ENCODE measurements at regions not wholly inside any gene's neighbourhood (a gene's known extent, or its start where the extent isn't known, plus 50 kb on each side); places are given as distances from the start of the nearest gene placed in this dataset.
A peak's percentile ranks its signal among the peaks of the same experiment; 100 is the strongest.

DNA sequence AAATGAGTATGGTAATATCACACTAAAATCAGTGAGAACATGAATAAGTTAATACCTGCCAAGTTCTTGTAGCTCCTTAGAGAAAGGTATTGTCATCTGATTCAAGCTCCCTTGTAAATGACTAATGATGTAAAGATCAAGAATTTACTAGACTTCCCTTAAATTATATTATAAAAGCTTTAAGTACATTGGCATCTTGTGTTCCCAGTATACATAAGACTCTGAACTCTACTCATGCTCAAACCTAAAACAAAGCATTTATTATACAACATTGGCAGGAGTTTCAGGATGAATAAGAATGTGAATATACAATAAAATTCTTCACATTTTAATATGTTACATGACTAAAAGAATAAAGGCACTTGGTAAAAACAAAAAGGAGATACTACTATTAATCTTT, 126.8 kb upstream of the UNC5C start:
- Histone ChIP-seq H3K36me3 (ENCODE audit: control insufficient read depth, insufficient read depth, low read length) (no peaks in the 10 kb centered on the region), H3K27me3 (ENCODE audit: control insufficient read depth, insufficient read depth, low read length) (no peaks in the 10 kb centered on the region), H3K9me3 (replicated peaks; ENCODE audit: control insufficient read depth, low read depth, low read length) (no peaks in the 10 kb centered on the region), H3K4me1 (ENCODE audit: control insufficient read depth, insufficient read depth, low read length) (no peaks in the 10 kb centered on the region), H3K4me3 (ENCODE audit: low read length) (no peak overlapping the region), H3K27ac (ENCODE audit: low read length) (no peak overlapping the region)
- no peak for DNase-seq

DNA sequence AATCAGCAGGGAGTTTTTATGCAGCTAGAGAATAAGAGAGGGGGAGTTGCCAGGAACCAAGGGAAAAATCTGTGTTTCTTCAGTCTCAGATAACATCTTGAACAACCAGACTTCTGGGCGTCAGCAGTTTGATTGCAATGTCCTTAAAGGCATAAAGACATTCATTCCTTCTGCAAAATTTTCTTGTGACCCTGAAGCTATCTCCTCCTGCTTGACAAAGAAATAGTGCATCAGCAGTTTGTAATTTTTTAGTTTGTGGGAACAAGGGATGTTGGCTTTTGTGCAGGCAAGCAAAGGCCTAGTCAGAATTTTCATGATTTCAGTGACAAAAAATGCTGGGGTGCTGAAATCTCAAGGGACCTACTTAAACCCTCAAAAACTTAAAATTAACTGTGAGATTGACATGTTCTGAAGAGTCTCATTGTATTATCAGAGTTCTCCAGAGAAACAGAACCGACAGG, 125.8 kb upstream of the UNC5C start:
- H3K27ac ChIP-seq (ENCODE audit: low read length), result no peak overlapping the region
- H3K4me3 ChIP-seq (ENCODE audit: low read length), result no peak overlapping the region
- no peaks in the 10 kb centered on the region for H3K4me1 ChIP-seq (ENCODE audit: control insufficient read depth, insufficient read depth, low read length)
- DNase-seq, result no peak
- no peaks in the 10 kb centered on the region for H3K9me3 ChIP-seq (replicated peaks; ENCODE audit: control insufficient read depth, low read depth, low read length)
- no peaks in the 10 kb centered on the region for H3K27me3 ChIP-seq (ENCODE audit: control insufficient read depth, insufficient read depth, low read length)
- H3K36me3 ChIP-seq (ENCODE audit: control insufficient read depth, insufficient read depth, low read length), result no peaks in the 10 kb centered on the region
- WGBS (ENCODE audit: insufficient coverage), result no CpG with 5 or more reads among the region's 2 CpGs

DNA sequence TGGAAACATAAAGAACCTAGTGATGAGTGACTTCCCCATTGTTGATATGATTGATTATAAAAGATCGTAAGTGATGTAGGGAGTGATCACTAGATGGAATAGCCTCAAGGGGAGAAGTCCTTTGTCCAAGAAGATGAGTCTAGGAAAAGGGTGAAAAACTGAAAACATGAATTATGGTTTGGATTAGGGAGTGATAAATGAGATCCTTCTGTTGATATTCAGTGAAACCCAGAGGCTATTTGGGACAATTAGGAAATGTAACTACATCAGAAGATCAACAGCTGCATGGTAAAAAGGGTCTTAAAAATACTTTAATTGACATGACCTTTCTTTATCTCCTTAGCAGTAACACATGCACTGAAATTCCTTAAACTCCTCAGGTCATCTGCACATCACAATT, 124.0 kb upstream of the UNC5C start:
- no peak for DNase-seq
- 50% methylated on average over 1 of the region's 1 CpG for WGBS (ENCODE audit: insufficient coverage)
- Histone ChIP-seq H3K36me3 (ENCODE audit: control insufficient read depth, insufficient read depth, low read length) (no peaks in the 10 kb centered on the region), H3K4me3 (ENCODE audit: low read length) (no peak overlapping the region), H3K4me1 (ENCODE audit: control insufficient read depth, insufficient read depth, low read length) (no peaks in the 10 kb centered on the region), H3K27ac (ENCODE audit: low read length) (no peak overlapping the region), H3K27me3 (ENCODE audit: control insufficient read depth, insufficient read depth, low read length) (no peaks in the 10 kb centered on the region), H3K9me3 (replicated peaks; ENCODE audit: control insufficient read depth, low read depth, low read length) (no peaks in the 10 kb centered on the region)

DNA sequence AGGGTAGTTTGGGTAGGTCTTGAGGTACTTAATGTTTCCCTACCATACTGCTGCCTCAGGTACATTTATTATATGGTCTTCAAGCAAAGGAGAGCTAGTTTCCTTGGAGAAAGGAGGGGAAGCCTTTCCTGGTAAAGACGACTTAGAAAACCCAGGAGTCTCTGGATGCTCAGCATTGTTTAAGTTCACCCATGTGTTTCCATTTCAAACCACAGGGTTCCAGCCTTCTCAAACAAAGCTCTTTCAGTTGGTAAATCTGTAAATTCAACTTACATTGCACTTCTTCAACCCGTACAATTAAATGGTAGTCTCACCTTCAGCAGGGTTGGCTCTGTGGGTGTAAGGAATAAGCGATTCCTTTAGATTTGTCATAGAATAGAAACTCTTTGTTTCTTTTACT, 111.9 kb upstream of the UNC5C start:
- H3K9me3 ChIP-seq (replicated peaks; ENCODE audit: control insufficient read depth, low read depth, low read length), result no peaks in the 10 kb centered on the region
- WGBS (ENCODE audit: insufficient coverage), result no CpG with 5 or more reads among the region's 3 CpGs
- H3K36me3 ChIP-seq (ENCODE audit: control insufficient read depth, insufficient read depth, low read length), result no peaks in the 10 kb centered on the region
- H3K27ac ChIP-seq (ENCODE audit: low read length), result no peak overlapping the region
- no peaks in the 10 kb centered on the region for H3K4me1 ChIP-seq (ENCODE audit: control insufficient read depth, insufficient read depth, low read length)
- no peaks in the 10 kb centered on the region for H3K27me3 ChIP-seq (ENCODE audit: control insufficient read depth, insufficient read depth, low read length)
- no peak for DNase-seq
- H3K4me3 ChIP-seq (ENCODE audit: low read length), result no peak overlapping the region

DNA sequence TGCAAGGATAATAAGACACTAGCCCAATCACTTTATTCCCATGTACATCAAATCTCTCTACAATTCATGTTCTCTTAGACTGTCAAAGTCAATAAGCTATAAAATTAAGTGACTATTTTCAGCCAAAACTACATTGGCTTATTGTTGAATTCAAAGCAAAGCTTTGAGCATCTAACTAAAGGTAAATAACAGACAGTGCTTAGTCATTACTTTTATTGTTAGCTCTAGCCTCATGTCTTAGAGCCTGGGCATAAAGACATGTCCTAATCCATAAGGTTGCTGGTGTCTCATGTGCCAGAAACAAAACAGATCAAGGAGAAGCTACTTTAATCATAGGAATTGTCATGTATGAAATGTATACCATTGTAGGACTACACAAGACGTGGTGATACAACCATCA, 103.1 kb upstream of the UNC5C start:
- H3K27ac ChIP-seq (ENCODE audit: low read length), result no peak overlapping the region
- H3K36me3 ChIP-seq (ENCODE audit: control insufficient read depth, insufficient read depth, low read length), result no peaks in the 10 kb centered on the region
- no CpG with 5 or more reads among the region's 1 CpG for WGBS (ENCODE audit: insufficient coverage)
- H3K4me1 ChIP-seq (ENCODE audit: control insufficient read depth, insufficient read depth, low read length), result no peaks in the 10 kb centered on the region
- H3K4me3 ChIP-seq (ENCODE audit: low read length), result no peak overlapping the region
- no peaks in the 10 kb centered on the region for H3K9me3 ChIP-seq (replicated peaks; ENCODE audit: control insufficient read depth, low read depth, low read length)
- no peak for DNase-seq
- no peaks in the 10 kb centered on the region for H3K27me3 ChIP-seq (ENCODE audit: control insufficient read depth, insufficient read depth, low read length)

DNA sequence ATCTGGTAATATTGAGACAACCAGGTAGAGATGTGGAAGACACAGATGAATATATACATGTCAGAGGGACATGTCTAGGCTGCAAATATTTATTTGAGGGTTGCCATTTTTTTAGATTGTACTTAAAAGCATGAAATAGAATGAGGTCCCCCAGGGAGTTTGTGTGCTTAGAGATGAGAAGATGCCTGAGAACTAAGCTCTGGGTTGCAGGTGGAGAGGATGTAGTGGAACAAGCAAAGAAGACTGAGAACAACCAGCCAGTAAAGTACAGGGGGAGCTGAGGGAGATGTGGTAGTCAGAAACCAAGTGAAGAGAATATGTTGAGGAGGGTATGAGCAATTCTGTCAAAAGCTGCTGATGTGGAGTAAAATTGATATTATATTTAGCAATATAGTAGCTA, 95.6 kb upstream of the UNC5C start:
- Histone ChIP-seq H3K9me3 (replicated peaks; ENCODE audit: control insufficient read depth, low read depth, low read length) (no peaks in the 10 kb centered on the region), H3K4me3 (ENCODE audit: low read length) (no peak overlapping the region), H3K27ac (ENCODE audit: low read length) (no peak overlapping the region), H3K4me1 (ENCODE audit: control insufficient read depth, insufficient read depth, low read length) (no peaks in the 10 kb centered on the region), H3K27me3 (ENCODE audit: control insufficient read depth, insufficient read depth, low read length) (no peaks in the 10 kb centered on the region), H3K36me3 (ENCODE audit: control insufficient read depth, insufficient read depth, low read length) (no peaks in the 10 kb centered on the region)
- DNase-seq, result no peak

DNA sequence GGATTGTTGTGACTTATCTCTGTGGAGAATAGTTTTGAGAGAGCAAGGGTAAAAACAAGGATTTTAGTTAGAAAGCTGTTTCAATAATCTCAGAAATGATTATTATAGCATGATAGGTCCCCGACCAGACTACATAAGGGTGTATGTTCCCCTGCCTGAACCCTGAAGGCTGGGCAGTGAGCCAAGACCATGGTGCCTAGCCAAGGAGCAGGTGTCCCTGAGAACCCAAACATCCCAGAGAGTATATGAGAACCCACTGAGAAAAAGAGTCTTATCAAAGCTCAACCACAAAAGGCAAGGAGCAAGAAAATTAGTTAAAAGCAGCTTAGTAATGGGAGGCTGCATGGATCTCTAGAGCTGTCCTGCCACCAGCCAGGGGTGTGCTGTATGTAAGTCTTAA, 94.9 kb upstream of the UNC5C start:
- Histone ChIP-seq H3K27ac (ENCODE audit: low read length) (no peak overlapping the region), H3K9me3 (replicated peaks; ENCODE audit: control insufficient read depth, low read depth, low read length) (no peaks in the 10 kb centered on the region), H3K4me1 (ENCODE audit: control insufficient read depth, insufficient read depth, low read length) (no peaks in the 10 kb centered on the region), H3K27me3 (ENCODE audit: control insufficient read depth, insufficient read depth, low read length) (no peaks in the 10 kb centered on the region), H3K36me3 (ENCODE audit: control insufficient read depth, insufficient read depth, low read length) (no peaks in the 10 kb centered on the region), H3K4me3 (ENCODE audit: low read length) (no peak overlapping the region)
- DNase-seq, result no peak
- WGBS (ENCODE audit: insufficient coverage), result no CpG with 5 or more reads among the region's 1 CpG

DNA sequence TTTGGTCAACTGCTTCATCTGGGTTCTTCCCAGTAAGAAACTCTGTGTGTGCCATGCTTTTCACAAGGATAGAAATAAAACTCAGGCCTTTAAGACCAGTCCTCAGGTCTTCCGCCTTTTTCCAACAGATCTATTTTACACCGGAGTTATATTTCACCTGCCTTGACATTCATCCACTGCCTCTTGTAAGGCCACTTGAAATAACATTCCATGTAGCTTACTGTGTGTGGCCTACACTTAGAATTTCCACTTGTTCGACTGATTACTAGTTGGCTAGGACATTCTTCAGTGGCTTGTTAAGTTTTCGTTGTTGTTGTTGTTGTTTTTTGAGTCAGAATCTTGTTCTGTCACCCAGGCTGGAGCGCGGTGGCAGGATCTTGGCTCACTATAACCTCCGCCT, 92.8 kb upstream of the UNC5C start:
- Histone ChIP-seq H3K36me3 (ENCODE audit: control insufficient read depth, insufficient read depth, low read length) (no peaks in the 10 kb centered on the region), H3K4me3 (ENCODE audit: low read length) (no peak overlapping the region), H3K27me3 (ENCODE audit: control insufficient read depth, insufficient read depth, low read length) (no peaks in the 10 kb centered on the region), H3K27ac (ENCODE audit: low read length) (no peak overlapping the region), H3K4me1 (ENCODE audit: control insufficient read depth, insufficient read depth, low read length) (no peaks in the 10 kb centered on the region), H3K9me3 (replicated peaks; ENCODE audit: control insufficient read depth, low read depth, low read length) (no peaks in the 10 kb centered on the region)
- WGBS (ENCODE audit: insufficient coverage), result 100% methylated on average over 5 of the region's 7 CpGs
- DNase-seq, result no peak

DNA sequence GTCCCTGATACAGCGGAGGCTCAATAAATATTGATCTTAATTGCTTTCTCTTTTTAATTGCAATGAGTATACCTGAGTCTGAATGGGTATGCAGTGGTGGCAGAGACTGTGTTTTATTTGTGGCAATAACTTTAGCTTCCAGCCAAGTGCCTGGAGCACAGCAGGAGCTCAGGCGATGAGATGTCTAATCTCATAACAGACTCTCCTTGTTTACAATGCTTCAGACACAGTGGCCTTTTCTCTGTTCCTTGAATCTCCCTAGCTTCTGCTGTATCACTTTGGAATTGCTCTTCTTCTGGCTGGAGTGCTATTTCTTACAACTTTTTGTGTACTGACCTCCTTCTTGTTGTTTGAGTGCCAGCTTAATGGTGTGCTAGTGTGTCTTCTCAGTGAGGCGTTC, 91.5 kb upstream of the UNC5C start:
- no CpG with 5 or more reads among the region's 3 CpGs for WGBS (ENCODE audit: insufficient coverage)
- Histone ChIP-seq H3K4me1 (ENCODE audit: control insufficient read depth, insufficient read depth, low read length) (no peaks in the 10 kb centered on the region), H3K27me3 (ENCODE audit: control insufficient read depth, insufficient read depth, low read length) (no peaks in the 10 kb centered on the region)

DNA sequence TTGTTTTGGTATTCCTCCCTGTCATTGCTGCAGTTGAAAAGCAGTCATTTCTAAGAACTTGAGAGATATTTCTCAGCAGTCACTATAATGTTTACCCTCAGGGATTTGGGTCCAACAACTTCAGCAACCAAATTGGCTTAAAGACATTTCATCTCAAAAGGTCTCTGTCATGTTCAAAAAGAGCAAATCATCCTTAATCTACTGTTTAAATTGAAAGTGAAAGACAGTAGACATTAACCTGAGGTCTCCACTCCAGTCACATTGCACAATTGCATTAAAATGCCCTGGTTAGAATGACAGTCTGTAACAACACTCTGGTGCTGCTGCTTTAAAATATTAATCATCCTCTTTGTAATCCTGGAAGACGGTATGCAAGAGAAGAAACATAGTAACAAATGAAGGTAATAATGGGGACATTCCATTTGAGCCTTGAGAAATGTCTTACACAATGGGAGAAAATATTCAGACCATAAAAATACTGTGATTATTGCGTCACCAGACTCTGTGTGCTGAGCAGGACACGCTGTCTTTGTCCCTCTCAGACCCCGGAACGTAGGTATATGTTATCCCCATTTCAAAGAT, 90.2 kb upstream of the UNC5C start:
- Histone ChIP-seq H3K4me1 (ENCODE audit: control insufficient read depth, insufficient read depth, low read length) (no peaks in the 10 kb centered on the region), H3K36me3 (ENCODE audit: control insufficient read depth, insufficient read depth, low read length) (no peaks in the 10 kb centered on the region), H3K9me3 (replicated peaks; ENCODE audit: control insufficient read depth, low read depth, low read length) (no peaks in the 10 kb centered on the region), H3K27me3 (ENCODE audit: control insufficient read depth, insufficient read depth, low read length) (no peaks in the 10 kb centered on the region), H3K4me3 (ENCODE audit: low read length) (no peak overlapping the region), H3K27ac (ENCODE audit: low read length) (no peak overlapping the region)
- no peak for DNase-seq
- no CpG with 5 or more reads among the region's 5 CpGs for WGBS (ENCODE audit: insufficient coverage)

More for the DNA sequence above, 91.5 kb upstream of the UNC5C start:
- H3K36me3 ChIP-seq (ENCODE audit: control insufficient read depth, insufficient read depth, low read length), result no peaks in the 10 kb centered on the region
- H3K27ac ChIP-seq (ENCODE audit: low read length), result no peak overlapping the region
- no peak overlapping the region for H3K4me3 ChIP-seq (ENCODE audit: low read length)
- no peak for DNase-seq
- H3K9me3 ChIP-seq (replicated peaks; ENCODE audit: control insufficient read depth, low read depth, low read length), result no peaks in the 10 kb centered on the region

DNA sequence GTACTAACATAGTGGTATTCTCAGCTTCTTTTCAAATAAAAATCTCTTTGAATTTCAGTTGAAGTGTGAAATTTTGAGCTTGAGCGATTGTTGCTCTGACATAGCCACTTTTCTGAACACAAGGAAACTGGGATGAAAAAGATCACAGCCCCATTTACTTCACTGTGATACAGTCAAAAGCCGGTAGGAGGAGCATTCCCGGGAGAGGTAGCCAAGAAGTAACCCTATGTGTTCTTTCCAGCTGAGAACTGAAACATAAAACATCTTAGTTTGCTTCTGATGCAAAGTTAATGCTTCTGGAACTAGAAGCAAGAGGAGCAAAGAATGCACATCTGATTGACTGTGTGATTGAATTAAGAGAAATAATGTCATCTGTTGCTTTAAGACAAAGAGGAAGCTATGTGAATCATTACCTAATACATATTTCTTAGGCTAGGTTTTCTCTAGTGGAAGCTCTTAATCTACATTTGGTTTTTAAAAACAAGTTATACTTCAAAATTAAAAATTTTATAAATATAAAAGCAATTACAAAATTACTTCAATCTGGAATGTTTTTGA, 88.3 kb upstream of the UNC5C start:
- no peak overlapping the region for H3K4me3 ChIP-seq (ENCODE audit: low read length)
- peak; percentile 28 for DNase-seq
- H3K27me3 ChIP-seq (ENCODE audit: control insufficient read depth, insufficient read depth, low read length), result no peaks in the 10 kb centered on the region
- H3K27ac ChIP-seq (ENCODE audit: low read length), result no peak overlapping the region
- H3K36me3 ChIP-seq (ENCODE audit: control insufficient read depth, insufficient read depth, low read length), result no peaks in the 10 kb centered on the region
- no peaks in the 10 kb centered on the region for H3K9me3 ChIP-seq (replicated peaks; ENCODE audit: control insufficient read depth, low read depth, low read length)
- no peaks in the 10 kb centered on the region for H3K4me1 ChIP-seq (ENCODE audit: control insufficient read depth, insufficient read depth, low read length)
- WGBS (ENCODE audit: insufficient coverage), result 40% methylated on average over 1 of the region's 3 CpGs

Measured in muscle of leg (tissue), 3 donors.